ENCODE measurements at regions not wholly inside any gene's neighbourhood (a gene's known extent, or its start where the extent isn't known, plus 50 kb on each side); places are given as distances from the start of the nearest gene placed in this dataset.

- no peak for TF ChIP-seq FOXP2 (optimal IDR thresholded peaks at IDR 0.05; ENCODE audit: control extremely low read depth, extremely low read length, insufficient read depth)
- TF ChIP-seq POLR2AphosphoS5 (IDR thresholded peaks at IDR 0.05; ENCODE audit: borderline replicate concordance, low read depth, low read length): no peak
- no peak for TF ChIP-seq EZH2 (IDR thresholded peaks at IDR 0.05)
- Histone ChIP-seq H3K4me3 (no peak overlapping the region), H3K27ac (no peak overlapping the region), H3K9ac (ENCODE audit: insufficient read length) (no peak overlapping the region), H3K9me3 (ENCODE audit: low read depth, low read length) (no peaks in the 10 kb centered on the region), H3K36me3 (ENCODE audit: insufficient read depth, low read length) (no peaks in the 10 kb centered on the region)
- DNase-seq (ENCODE audit: low read depth, low spot score): no peak
These were observed 127.8 kb downstream of the EMX2 start for GRCh38 chr10:117670116-117670904.

DNA sequence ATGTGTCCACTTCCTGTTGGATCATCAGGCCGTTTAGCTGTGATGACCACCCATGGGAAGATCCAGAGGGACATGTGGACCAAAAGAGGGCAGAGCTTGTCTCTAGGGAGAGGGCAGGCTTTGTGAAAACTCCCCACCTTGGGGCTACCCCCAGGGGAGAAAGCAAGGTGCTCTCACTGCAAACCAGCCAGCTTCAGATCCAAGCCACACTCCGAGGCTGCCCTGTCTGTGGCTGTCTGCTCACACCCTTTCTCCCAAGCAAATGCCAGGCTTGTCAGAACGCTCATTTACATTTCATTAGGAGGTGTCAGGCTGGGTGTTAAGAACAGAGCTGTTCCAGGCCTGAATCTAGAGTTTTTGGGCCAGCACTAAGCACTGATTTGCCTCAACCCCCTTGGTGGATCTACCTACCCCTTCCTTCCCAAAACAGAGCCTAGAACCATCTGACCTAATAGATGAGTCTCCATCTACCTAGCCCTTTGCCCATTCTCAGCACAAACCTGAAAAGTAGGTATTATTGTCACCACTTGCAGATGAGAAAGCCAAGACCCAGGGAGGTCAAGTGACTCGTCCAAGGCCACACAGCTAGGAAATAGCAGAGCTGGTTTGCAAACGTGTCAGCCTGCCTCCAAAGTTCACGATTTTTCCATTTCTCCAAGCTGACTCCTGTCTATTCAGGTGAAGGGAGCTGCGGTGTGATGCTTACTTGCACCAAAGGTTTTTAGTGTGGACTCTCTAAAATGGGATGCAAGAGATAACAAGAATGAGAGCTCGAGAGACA lies 130.9 kb downstream of the EMX2 start:
- Histone ChIP-seq H3K9ac (ENCODE audit: insufficient read length) (no peak overlapping the region), H3K27ac (no peak overlapping the region), H3K4me3 (no peak overlapping the region), H3K9me3 (ENCODE audit: low read depth, low read length) (no peaks in the 10 kb centered on the region), H3K36me3 (ENCODE audit: insufficient read depth, low read length) (no peaks in the 10 kb centered on the region)
- no peak for DNase-seq (ENCODE audit: low read depth, low spot score)
- no peak for TF ChIP-seq FOXP2 (optimal IDR thresholded peaks at IDR 0.05; ENCODE audit: control extremely low read depth, extremely low read length, insufficient read depth)
- no peak for TF ChIP-seq EZH2 (IDR thresholded peaks at IDR 0.05)
- TF ChIP-seq POLR2AphosphoS5 (IDR thresholded peaks at IDR 0.05; ENCODE audit: borderline replicate concordance, low read depth, low read length): no peak

DNA sequence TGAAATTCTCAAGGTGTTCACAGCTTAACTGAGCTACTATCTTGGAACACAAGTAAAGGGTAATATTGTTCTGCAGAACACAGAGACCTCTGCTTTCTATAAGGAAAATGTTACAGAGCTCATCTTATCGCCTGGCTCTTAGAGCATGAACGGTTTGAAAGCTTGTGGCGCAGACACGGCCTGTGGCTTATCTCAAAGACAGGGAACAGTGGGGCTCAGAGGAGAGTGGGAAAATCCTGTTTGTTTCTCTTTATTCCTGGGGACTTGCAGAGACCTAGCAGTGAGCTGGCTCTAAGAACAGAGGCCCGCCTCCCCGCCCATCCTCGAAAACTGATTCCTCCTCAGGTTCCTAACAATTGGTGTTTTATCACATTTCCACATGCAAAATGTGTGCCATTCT lies 131.7 kb downstream of the EMX2 start:
- Histone ChIP-seq H3K9ac (ENCODE audit: insufficient read length) (no peak overlapping the region), H3K36me3 (ENCODE audit: insufficient read depth, low read length) (no peaks in the 10 kb centered on the region), H3K4me3 (no peak overlapping the region), H3K27ac (no peak overlapping the region), H3K9me3 (ENCODE audit: low read depth, low read length) (no peaks in the 10 kb centered on the region)
- TF ChIP-seq FOXP2 (optimal IDR thresholded peaks at IDR 0.05; ENCODE audit: control extremely low read depth, extremely low read length, insufficient read depth) (no peak), EZH2 (IDR thresholded peaks at IDR 0.05) (no peak), POLR2AphosphoS5 (IDR thresholded peaks at IDR 0.05; ENCODE audit: borderline replicate concordance, low read depth, low read length) (no peak)
- DNase-seq (ENCODE audit: low read depth, low spot score): no peak

- no peaks in the 10 kb centered on the region for H3K9me3 ChIP-seq (ENCODE audit: low read depth, low read length)
- no peak for DNase-seq (ENCODE audit: low read depth, low spot score)
- no peak overlapping the region for H3K9ac ChIP-seq (ENCODE audit: insufficient read length)
- H3K27ac ChIP-seq: no peak overlapping the region
- H3K4me3 ChIP-seq: no peak overlapping the region
- TF ChIP-seq POLR2AphosphoS5 (IDR thresholded peaks at IDR 0.05; ENCODE audit: borderline replicate concordance, low read depth, low read length) (no peak), FOXP2 (optimal IDR thresholded peaks at IDR 0.05; ENCODE audit: control extremely low read depth, extremely low read length, insufficient read depth) (no peak), EZH2 (IDR thresholded peaks at IDR 0.05) (no peak)
- H3K36me3 ChIP-seq (ENCODE audit: insufficient read depth, low read length): no peaks in the 10 kb centered on the region
These were observed 132.1 kb downstream of the EMX2 start for GRCh38 chr10:117674646-117675045.

DNA sequence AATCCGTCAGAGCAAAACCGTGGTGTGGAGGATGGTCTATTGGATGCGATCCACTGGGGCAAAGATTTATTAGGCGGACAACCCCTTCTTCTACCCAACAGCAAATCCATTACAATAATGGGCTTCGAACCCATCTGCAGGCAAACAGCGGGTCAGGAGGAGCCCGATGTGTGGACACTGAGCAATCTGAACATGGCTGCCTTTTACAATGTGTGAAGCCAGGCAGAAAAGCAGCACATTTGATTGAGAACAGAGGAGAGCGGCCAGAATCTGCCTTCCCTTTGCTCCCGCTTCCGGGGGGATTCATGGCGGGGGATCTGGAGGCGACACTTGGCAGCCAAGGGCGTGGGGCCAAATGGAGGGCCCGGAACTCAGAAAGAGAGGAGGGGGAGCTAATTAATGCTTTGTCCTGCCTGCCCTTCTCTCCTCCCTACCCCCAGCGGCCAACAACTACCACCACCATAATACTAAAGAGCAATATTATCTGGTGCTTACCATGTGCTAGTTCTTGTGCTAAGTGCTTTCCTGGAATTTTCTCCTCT lies 133.0 kb downstream of the EMX2 start:
- DNase-seq (ENCODE audit: low read depth, low spot score): no peak
- TF ChIP-seq EZH2 (IDR thresholded peaks at IDR 0.05) (no peak), FOXP2 (optimal IDR thresholded peaks at IDR 0.05; ENCODE audit: control extremely low read depth, extremely low read length, insufficient read depth) (no peak), POLR2AphosphoS5 (IDR thresholded peaks at IDR 0.05; ENCODE audit: borderline replicate concordance, low read depth, low read length) (no peak)

DNA sequence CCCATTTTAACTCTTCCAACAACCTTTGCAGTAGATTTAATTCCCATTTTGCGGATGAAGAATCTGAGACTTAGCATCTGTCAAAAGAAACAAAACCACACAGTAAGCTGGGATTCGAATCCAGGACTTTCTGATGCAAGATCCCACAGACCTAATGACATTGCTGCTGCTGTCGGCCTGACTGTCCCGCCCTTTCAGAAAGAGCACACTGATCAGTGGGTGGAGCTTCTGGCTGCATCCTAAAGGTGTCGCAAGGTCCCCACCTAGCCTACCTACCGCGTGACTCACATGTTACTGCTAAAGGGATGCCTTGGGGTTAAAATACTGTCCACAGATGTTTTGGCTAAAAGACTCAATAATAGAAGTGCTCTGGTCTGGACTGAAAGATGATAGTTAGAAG lies 134.7 kb downstream of the EMX2 start:
- Histone ChIP-seq H3K36me3 (ENCODE audit: insufficient read depth, low read length) (no peaks in the 10 kb centered on the region), H3K27ac (no peak overlapping the region), H3K9me3 (ENCODE audit: low read depth, low read length) (no peaks in the 10 kb centered on the region), H3K4me3 (no peak overlapping the region), H3K9ac (ENCODE audit: insufficient read length) (no peak overlapping the region)
- no peak for DNase-seq (ENCODE audit: low read depth, low spot score)
- no peak for TF ChIP-seq POLR2AphosphoS5 (IDR thresholded peaks at IDR 0.05; ENCODE audit: borderline replicate concordance, low read depth, low read length)
- no peak for TF ChIP-seq EZH2 (IDR thresholded peaks at IDR 0.05)
- no peak for TF ChIP-seq FOXP2 (optimal IDR thresholded peaks at IDR 0.05; ENCODE audit: control extremely low read depth, extremely low read length, insufficient read depth)

More for the DNA sequence above, 133.0 kb downstream of the EMX2 start:
- Histone ChIP-seq H3K9ac (ENCODE audit: insufficient read length) (no peak overlapping the region), H3K27ac (no peak overlapping the region), H3K4me3 (no peak overlapping the region), H3K36me3 (ENCODE audit: insufficient read depth, low read length) (no peaks in the 10 kb centered on the region), H3K9me3 (ENCODE audit: low read depth, low read length) (no peaks in the 10 kb centered on the region)

- H3K9ac ChIP-seq (ENCODE audit: insufficient read length): no peak overlapping the region
- DNase-seq (ENCODE audit: low read depth, low spot score): no peak
- no peaks in the 10 kb centered on the region for H3K36me3 ChIP-seq (ENCODE audit: insufficient read depth, low read length)
- H3K4me3 ChIP-seq: no peak overlapping the region
- no peak overlapping the region for H3K27ac ChIP-seq
- TF ChIP-seq EZH2 (IDR thresholded peaks at IDR 0.05) (no peak), POLR2AphosphoS5 (IDR thresholded peaks at IDR 0.05; ENCODE audit: borderline replicate concordance, low read depth, low read length) (no peak), FOXP2 (optimal IDR thresholded peaks at IDR 0.05; ENCODE audit: control extremely low read depth, extremely low read length, insufficient read depth) (no peak)
- H3K9me3 ChIP-seq (ENCODE audit: low read depth, low read length): no peaks in the 10 kb centered on the region
These were observed 135.4 kb downstream of the EMX2 start for GRCh38 chr10:117677890-117678500.

GRCh38 chr10:117680601-117681000 lies 138.1 kb downstream of the EMX2 start:
- DNase-seq (ENCODE audit: low read depth, low spot score): no peak

More at GRCh38 chr10:117680601-117681000, 138.1 kb downstream of the EMX2 start:
- no peaks in the 10 kb centered on the region for H3K9me3 ChIP-seq (ENCODE audit: low read depth, low read length)
- no peaks in the 10 kb centered on the region for H3K36me3 ChIP-seq (ENCODE audit: insufficient read depth, low read length)
- no peak for TF ChIP-seq FOXP2 (optimal IDR thresholded peaks at IDR 0.05; ENCODE audit: control extremely low read depth, extremely low read length, insufficient read depth)
- TF ChIP-seq POLR2AphosphoS5 (IDR thresholded peaks at IDR 0.05; ENCODE audit: borderline replicate concordance, low read depth, low read length): no peak
- TF ChIP-seq EZH2 (IDR thresholded peaks at IDR 0.05): no peak
- no peak overlapping the region for H3K4me3 ChIP-seq
- H3K27ac ChIP-seq: no peak overlapping the region
- H3K9ac ChIP-seq (ENCODE audit: insufficient read length): no peak overlapping the region
